ENCODE measurements at regions not wholly inside any gene's neighbourhood (a gene's known extent, or its start where the extent isn't known, plus 50 kb on each side); places are given as distances from the start of the nearest gene placed in this dataset.

GRCh38 chr9:107409581-107410389, 79.8 kb downstream of the KLF4 start:
- Histone ChIP-seq H3K9me3 (ENCODE audit: insufficient read depth, low read depth, low read length) (no peaks in the 10 kb centered on the region), H2AFZ (ENCODE audit: low read depth, low read length) (no peak overlapping the region), H3K4me1 (ENCODE audit: insufficient read depth, low read length) (no peaks in the 10 kb centered on the region), H3K9ac (ENCODE audit: low read length) (no peak overlapping the region), H3K79me2 (ENCODE audit: insufficient read depth, low read length) (no peaks in the 10 kb centered on the region), H3K4me2 (ENCODE audit: low read length) (no peak overlapping the region), H4K20me1 (ENCODE audit: insufficient read depth, low read length) (no peaks in the 10 kb centered on the region), H3K4me3 (ENCODE audit: insufficient read depth, low read depth, low read length) (no peak overlapping the region), H3K27ac (ENCODE audit: low read depth, low read length) (no peak overlapping the region), H3K36me3 (ENCODE audit: insufficient read depth, low read length) (no peaks in the 10 kb centered on the region), H3K27me3 (ENCODE audit: insufficient read depth, low read length) (no peaks in the 10 kb centered on the region)
- FAIRE-seq (no peak), DNase-seq (ENCODE audit: low read depth) (no peak)
- Mint-ChIP-seq H3K36me3 (ENCODE audit: low read depth, unreplicated experiment) (no peaks in the 10 kb centered on the region), H3K9me3 (ENCODE audit: unreplicated experiment) (no peaks in the 10 kb centered on the region), H3K27me3 (ENCODE audit: low read depth, unreplicated experiment) (peaks cover 7% of the 10 kb centered on the region), H3K4me3 (ENCODE audit: unreplicated experiment) (no peak overlapping the region), H3K27ac (ENCODE audit: unreplicated experiment) (no peak overlapping the region), H3K4me1 (ENCODE audit: low read depth, unreplicated experiment) (no peaks in the 10 kb centered on the region)
- TF ChIP-seq EZH2 (IDR thresholded peaks at IDR 0.05; ENCODE audit: insufficient read depth, low read length) (no peak), CTCF (IDR thresholded peaks at IDR 0.05; ENCODE audit: insufficient read depth, low read depth, low read length) (no peak)

GRCh38 chr9:107407675-107408074, 81.9 kb downstream of the KLF4 start:
- no peaks in the 10 kb centered on the region for H3K4me1 ChIP-seq (ENCODE audit: insufficient read depth, low read length)
- no peak overlapping the region for H3K4me3 ChIP-seq (ENCODE audit: insufficient read depth, low read depth, low read length)
- DNase-seq (ENCODE audit: low read depth) = no peak
- no peak for TF ChIP-seq CTCF (IDR thresholded peaks at IDR 0.05; ENCODE audit: insufficient read depth, low read depth, low read length)
- no peak for TF ChIP-seq EZH2 (IDR thresholded peaks at IDR 0.05; ENCODE audit: insufficient read depth, low read length)
- Mint-ChIP-seq H3K4me1 (ENCODE audit: low read depth, unreplicated experiment) (no peaks in the 10 kb centered on the region), H3K27ac (ENCODE audit: unreplicated experiment) (no peak overlapping the region), H3K9me3 (ENCODE audit: unreplicated experiment) (peaks cover 2% of the 10 kb centered on the region), H3K27me3 (ENCODE audit: low read depth, unreplicated experiment) (peaks cover 16% of the 10 kb centered on the region), H3K36me3 (ENCODE audit: low read depth, unreplicated experiment) (no peaks in the 10 kb centered on the region), H3K4me3 (ENCODE audit: unreplicated experiment) (no peak overlapping the region)
- no peaks in the 10 kb centered on the region for H3K27me3 ChIP-seq (ENCODE audit: insufficient read depth, low read length)
- no peak overlapping the region for H3K27ac ChIP-seq (ENCODE audit: low read depth, low read length)
- H2AFZ ChIP-seq (ENCODE audit: low read depth, low read length) = no peak overlapping the region
- H3K9ac ChIP-seq (ENCODE audit: low read length) = no peak overlapping the region
- no peaks in the 10 kb centered on the region for H3K79me2 ChIP-seq (ENCODE audit: insufficient read depth, low read length)
- H3K36me3 ChIP-seq (ENCODE audit: insufficient read depth, low read length) = no peaks in the 10 kb centered on the region
- FAIRE-seq = no peak
- no peak overlapping the region for H3K4me2 ChIP-seq (ENCODE audit: low read length)
- H4K20me1 ChIP-seq (ENCODE audit: insufficient read depth, low read length) = no peaks in the 10 kb centered on the region
- H3K9me3 ChIP-seq (ENCODE audit: insufficient read depth, low read depth, low read length) = no peaks in the 10 kb centered on the region

- no peak overlapping the region for H3K9ac ChIP-seq (ENCODE audit: low read length)
- no peaks in the 10 kb centered on the region for H3K4me1 ChIP-seq (ENCODE audit: insufficient read depth, low read length)
- DNase-seq (ENCODE audit: low read depth) (no peak), FAIRE-seq (no peak)
- no peak overlapping the region for H3K4me3 ChIP-seq (ENCODE audit: insufficient read depth, low read depth, low read length)
- no peaks in the 10 kb centered on the region for H3K79me2 ChIP-seq (ENCODE audit: insufficient read depth, low read length)
- no peak overlapping the region for H3K4me2 ChIP-seq (ENCODE audit: low read length)
- no peak overlapping the region for H3K27ac ChIP-seq (ENCODE audit: low read depth, low read length)
- Mint-ChIP-seq H3K27ac (ENCODE audit: unreplicated experiment) (no peak overlapping the region), H3K36me3 (ENCODE audit: low read depth, unreplicated experiment) (no peaks in the 10 kb centered on the region), H3K4me3 (ENCODE audit: unreplicated experiment) (no peak overlapping the region), H3K9me3 (ENCODE audit: unreplicated experiment) (peaks cover 5% of the 10 kb centered on the region), H3K4me1 (ENCODE audit: low read depth, unreplicated experiment) (no peaks in the 10 kb centered on the region), H3K27me3 (ENCODE audit: low read depth, unreplicated experiment) (peaks cover 16% of the 10 kb centered on the region)
- H4K20me1 ChIP-seq (ENCODE audit: insufficient read depth, low read length) = no peaks in the 10 kb centered on the region
- H3K9me3 ChIP-seq (ENCODE audit: insufficient read depth, low read depth, low read length) = no peaks in the 10 kb centered on the region
- H3K36me3 ChIP-seq (ENCODE audit: insufficient read depth, low read length) = no peaks in the 10 kb centered on the region
- TF ChIP-seq EZH2 (IDR thresholded peaks at IDR 0.05; ENCODE audit: insufficient read depth, low read length) (no peak), CTCF (IDR thresholded peaks at IDR 0.05; ENCODE audit: insufficient read depth, low read depth, low read length) (no peak)
- H2AFZ ChIP-seq (ENCODE audit: low read depth, low read length) = no peak overlapping the region
- no peaks in the 10 kb centered on the region for H3K27me3 ChIP-seq (ENCODE audit: insufficient read depth, low read length)
These were observed 84.1 kb downstream of the KLF4 start for GRCh38 chr9:107405511-107405910.
